22Rv1 (cell line): ENCODE measurements at regions not wholly inside any gene's neighbourhood (a gene's known extent, or its start where the extent isn't known, plus 50 kb on each side); places are given as distances from the start of the nearest gene placed in this dataset.

Source experiments
- CTCF ChIP-seq: fragments of 450-650 bp; IDR thresholded peaks from 2 replicates; pipeline ENCODE4 v1.5.1; 2017; ENCODE audit warnings: mild to moderate bottlenecking
- ZFX ChIP-seq: fragments of 450-650 bp; IDR thresholded peaks from 2 replicates; pipeline ENCODE4 v1.6.1; 2017; ENCODE audit warnings: antibody characterized with exemption, borderline replicate concordance

GRCh38 chrX:97740044-97740443, 856.3 kb downstream of the RPA4 start:
- TF ChIP-seq CTCF (no peak), ZFX (no peak)
